ENCODE measurements at regions not wholly inside any gene's neighbourhood (a gene's known extent, or its start where the extent isn't known, plus 50 kb on each side); places are given as distances from the start of the nearest gene placed in this dataset.

- TF ChIP-seq, protein P1, sequence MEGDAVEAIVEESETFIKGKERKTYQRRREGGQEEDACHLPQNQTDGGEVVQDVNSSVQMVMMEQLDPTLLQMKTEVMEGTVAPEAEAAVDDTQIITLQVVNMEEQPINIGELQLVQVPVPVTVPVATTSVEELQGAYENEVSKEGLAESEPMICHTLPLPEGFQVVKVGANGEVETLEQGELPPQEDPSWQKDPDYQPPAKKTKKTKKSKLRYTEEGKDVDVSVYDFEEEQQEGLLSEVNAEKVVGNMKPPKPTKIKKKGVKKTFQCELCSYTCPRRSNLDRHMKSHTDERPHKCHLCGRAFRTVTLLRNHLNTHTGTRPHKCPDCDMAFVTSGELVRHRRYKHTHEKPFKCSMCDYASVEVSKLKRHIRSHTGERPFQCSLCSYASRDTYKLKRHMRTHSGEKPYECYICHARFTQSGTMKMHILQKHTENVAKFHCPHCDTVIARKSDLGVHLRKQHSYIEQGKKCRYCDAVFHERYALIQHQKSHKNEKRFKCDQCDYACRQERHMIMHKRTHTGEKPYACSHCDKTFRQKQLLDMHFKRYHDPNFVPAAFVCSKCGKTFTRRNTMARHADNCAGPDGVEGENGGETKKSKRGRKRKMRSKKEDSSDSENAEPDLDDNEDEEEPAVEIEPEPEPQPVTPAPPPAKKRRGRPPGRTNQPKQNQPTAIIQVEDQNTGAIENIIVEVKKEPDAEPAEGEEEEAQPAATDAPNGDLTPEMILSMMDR (IDR thresholded peaks at IDR 0.05), result no peak
- TF ChIP-seq PBX3 (IDR thresholded peaks at IDR 0.05) (no peak), POLR2A (IDR thresholded peaks at IDR 0.05; ENCODE audit: low read length) (no peak), EP300 (IDR thresholded peaks at IDR 0.05) (no peak), RCOR1 (IDR thresholded peaks at IDR 0.05; ENCODE audit: low read depth, low read length) (no peak), NFE2L2 (conservative IDR thresholded peaks at IDR 0.05; ENCODE audit: low read length) (no peak), JUN (IDR thresholded peaks at IDR 0.05) (no peak), MAFK (IDR thresholded peaks at IDR 0.05; ENCODE audit: partially characterized antibody) (no peak), MAX (IDR thresholded peaks at IDR 0.05) (no peak)
- TF ChIP-seq, protein P2, sequence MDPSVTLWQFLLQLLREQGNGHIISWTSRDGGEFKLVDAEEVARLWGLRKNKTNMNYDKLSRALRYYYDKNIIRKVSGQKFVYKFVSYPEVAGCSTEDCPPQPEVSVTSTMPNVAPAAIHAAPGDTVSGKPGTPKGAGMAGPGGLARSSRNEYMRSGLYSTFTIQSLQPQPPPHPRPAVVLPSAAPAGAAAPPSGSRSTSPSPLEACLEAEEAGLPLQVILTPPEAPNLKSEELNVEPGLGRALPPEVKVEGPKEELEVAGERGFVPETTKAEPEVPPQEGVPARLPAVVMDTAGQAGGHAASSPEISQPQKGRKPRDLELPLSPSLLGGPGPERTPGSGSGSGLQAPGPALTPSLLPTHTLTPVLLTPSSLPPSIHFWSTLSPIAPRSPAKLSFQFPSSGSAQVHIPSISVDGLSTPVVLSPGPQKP (IDR thresholded peaks at IDR 0.05; ENCODE audit: low read depth, low read length), result no peak
Observed at GRCh38 chr5:2865856-2866255, 114.4 kb upstream of the IRX2 start.

Data from A549 (cell line).